ENCODE measurements at regions not wholly inside any gene's neighbourhood (a gene's known extent, or its start where the extent isn't known, plus 50 kb on each side); places are given as distances from the start of the nearest gene placed in this dataset.

DNA sequence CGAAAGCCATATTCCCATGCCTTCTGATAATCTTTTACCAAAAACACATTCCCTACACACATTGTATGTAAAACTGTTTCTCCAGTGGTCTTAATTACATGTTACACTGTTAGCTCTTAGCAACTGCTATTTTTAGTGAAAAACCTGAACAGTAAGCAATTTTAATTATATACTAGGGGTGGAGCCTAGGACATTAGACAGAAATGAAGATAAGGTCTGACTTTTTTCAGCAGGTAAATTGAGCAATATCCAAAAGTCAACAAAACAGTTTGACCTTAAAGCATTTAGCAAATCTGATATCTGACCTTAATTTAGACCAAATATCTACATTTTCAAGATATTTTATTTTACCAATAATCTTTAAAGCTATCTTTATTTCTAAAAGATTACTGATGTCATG is 60.2 kb downstream of the PDE6H start:
- H3F3A ChIP-seq (ENCODE audit: low read depth), result no peaks in the 10 kb centered on the region
- no peaks in the 10 kb centered on the region for H3K9me3 ChIP-seq (ENCODE audit: insufficient read depth, low read depth, low read length)
- no peak overlapping the region for H3K4me2 ChIP-seq (ENCODE audit: low read depth, low read length, poor library complexity, severe bottlenecking)
- H3K9ac ChIP-seq (ENCODE audit: low read depth, low read length, poor library complexity, severe bottlenecking), result no peak overlapping the region
- no peaks in the 10 kb centered on the region for H3K9me2 ChIP-seq (replicated peaks; ENCODE audit: low read depth, low read length)
- no peaks in the 10 kb centered on the region for H3K36me3 ChIP-seq (ENCODE audit: insufficient read depth, low read length)
- peaks cover 8% of the 10 kb centered on the region for H3K4me1 ChIP-seq (ENCODE audit: insufficient read depth, low read length, poor library complexity, severe bottlenecking)
- no peak overlapping the region for H3K4me3 ChIP-seq (ENCODE audit: low read length, poor library complexity, severe bottlenecking)
- no peak overlapping the region for H2AFZ ChIP-seq (ENCODE audit: low read length)
- no peaks in the 10 kb centered on the region for H4K20me1 ChIP-seq (ENCODE audit: insufficient read depth, low read length, poor library complexity, severe bottlenecking)
- H3K27me3 ChIP-seq (ENCODE audit: insufficient read depth, low read length, poor library complexity, severe bottlenecking), result no peaks in the 10 kb centered on the region
- H3K79me2 ChIP-seq (ENCODE audit: insufficient read depth, low read length), result no peaks in the 10 kb centered on the region
- TF ChIP-seq, protein P1, sequence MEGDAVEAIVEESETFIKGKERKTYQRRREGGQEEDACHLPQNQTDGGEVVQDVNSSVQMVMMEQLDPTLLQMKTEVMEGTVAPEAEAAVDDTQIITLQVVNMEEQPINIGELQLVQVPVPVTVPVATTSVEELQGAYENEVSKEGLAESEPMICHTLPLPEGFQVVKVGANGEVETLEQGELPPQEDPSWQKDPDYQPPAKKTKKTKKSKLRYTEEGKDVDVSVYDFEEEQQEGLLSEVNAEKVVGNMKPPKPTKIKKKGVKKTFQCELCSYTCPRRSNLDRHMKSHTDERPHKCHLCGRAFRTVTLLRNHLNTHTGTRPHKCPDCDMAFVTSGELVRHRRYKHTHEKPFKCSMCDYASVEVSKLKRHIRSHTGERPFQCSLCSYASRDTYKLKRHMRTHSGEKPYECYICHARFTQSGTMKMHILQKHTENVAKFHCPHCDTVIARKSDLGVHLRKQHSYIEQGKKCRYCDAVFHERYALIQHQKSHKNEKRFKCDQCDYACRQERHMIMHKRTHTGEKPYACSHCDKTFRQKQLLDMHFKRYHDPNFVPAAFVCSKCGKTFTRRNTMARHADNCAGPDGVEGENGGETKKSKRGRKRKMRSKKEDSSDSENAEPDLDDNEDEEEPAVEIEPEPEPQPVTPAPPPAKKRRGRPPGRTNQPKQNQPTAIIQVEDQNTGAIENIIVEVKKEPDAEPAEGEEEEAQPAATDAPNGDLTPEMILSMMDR (conservative IDR thresholded peaks at IDR 0.05; ENCODE audit: low read length), result no peak
- TF ChIP-seq EZH2phosphoT487 (IDR thresholded peaks at IDR 0.05; ENCODE audit: borderline replicate concordance), result no peak

DNA sequence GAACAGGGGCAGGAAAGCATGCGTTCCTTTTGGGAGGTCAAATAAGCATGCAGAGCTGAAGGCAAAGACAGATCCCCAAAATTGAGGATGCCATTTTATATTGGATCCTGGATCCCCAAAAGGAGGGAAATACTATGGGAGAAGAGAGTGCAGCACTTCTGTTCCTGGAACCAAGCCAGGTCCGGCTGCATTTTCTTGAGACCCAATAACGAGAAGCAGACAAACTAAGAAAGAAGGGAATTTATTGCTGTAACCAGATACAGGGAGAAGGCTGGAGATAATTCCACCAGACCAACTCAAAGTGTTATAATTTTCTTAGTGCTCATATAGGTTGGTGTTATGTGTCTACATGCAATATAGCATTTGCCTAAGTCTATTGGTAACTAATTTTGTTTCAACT is 60.8 kb downstream of the PDE6H start:
- H3K4me3 ChIP-seq (ENCODE audit: low read length, poor library complexity, severe bottlenecking), result no peak overlapping the region
- no peak overlapping the region for H3K4me2 ChIP-seq (ENCODE audit: low read depth, low read length, poor library complexity, severe bottlenecking)
- H3K4me1 ChIP-seq (ENCODE audit: insufficient read depth, low read length, poor library complexity, severe bottlenecking), result peaks cover 8% of the 10 kb centered on the region
- no peak for TF ChIP-seq EZH2phosphoT487 (IDR thresholded peaks at IDR 0.05; ENCODE audit: borderline replicate concordance)
- TF ChIP-seq, protein P1 (conservative IDR thresholded peaks at IDR 0.05; ENCODE audit: low read length), result no peak
- no peaks in the 10 kb centered on the region for H3K36me3 ChIP-seq (ENCODE audit: insufficient read depth, low read length)
- no peaks in the 10 kb centered on the region for H3K9me2 ChIP-seq (replicated peaks; ENCODE audit: low read depth, low read length)
- no peaks in the 10 kb centered on the region for H3K79me2 ChIP-seq (ENCODE audit: insufficient read depth, low read length)
- H3K9ac ChIP-seq (ENCODE audit: low read depth, low read length, poor library complexity, severe bottlenecking), result no peak overlapping the region
- no peaks in the 10 kb centered on the region for H3F3A ChIP-seq (ENCODE audit: low read depth)
- H4K20me1 ChIP-seq (ENCODE audit: insufficient read depth, low read length, poor library complexity, severe bottlenecking), result no peaks in the 10 kb centered on the region
- no peaks in the 10 kb centered on the region for H3K9me3 ChIP-seq (ENCODE audit: insufficient read depth, low read depth, low read length)
- H3K27me3 ChIP-seq (ENCODE audit: insufficient read depth, low read length, poor library complexity, severe bottlenecking), result no peaks in the 10 kb centered on the region
- H2AFZ ChIP-seq (ENCODE audit: low read length), result 0 out of 2 replicates have a peak overlapping the region, but pooled peaks have one; percentile 30

DNA sequence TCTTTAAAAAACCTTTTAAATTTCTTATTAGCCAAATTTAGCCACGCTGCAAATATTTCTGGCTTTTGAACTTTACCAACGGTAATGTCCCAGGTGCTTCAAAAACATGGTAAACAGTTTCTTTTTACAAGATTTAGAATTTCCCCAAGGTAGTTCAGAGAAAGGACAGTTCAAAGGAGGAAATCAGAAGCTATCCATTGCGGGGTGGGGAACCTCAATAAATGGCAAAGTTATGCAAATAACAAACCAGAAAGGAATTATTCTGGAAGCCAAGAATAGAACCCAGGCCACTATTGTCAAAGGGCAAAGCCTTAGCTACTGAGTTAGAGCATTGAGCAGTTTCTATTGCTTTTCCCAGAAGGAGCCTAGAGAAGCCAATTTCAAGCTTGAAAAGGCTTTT is 62.3 kb downstream of the PDE6H start:
- Histone ChIP-seq H3F3A (ENCODE audit: low read depth) (no peaks in the 10 kb centered on the region), H3K9ac (ENCODE audit: low read depth, low read length, poor library complexity, severe bottlenecking) (no peak overlapping the region), H3K4me1 (ENCODE audit: insufficient read depth, low read length, poor library complexity, severe bottlenecking) (peaks cover 8% of the 10 kb centered on the region), H3K9me3 (ENCODE audit: insufficient read depth, low read depth, low read length) (no peaks in the 10 kb centered on the region), H3K4me2 (ENCODE audit: low read depth, low read length, poor library complexity, severe bottlenecking) (no peak overlapping the region), H2AFZ (ENCODE audit: low read length) (no peak overlapping the region), H3K79me2 (ENCODE audit: insufficient read depth, low read length) (no peaks in the 10 kb centered on the region), H3K27me3 (ENCODE audit: insufficient read depth, low read length, poor library complexity, severe bottlenecking) (no peaks in the 10 kb centered on the region), H3K9me2 (replicated peaks; ENCODE audit: low read depth, low read length) (no peaks in the 10 kb centered on the region), H3K4me3 (ENCODE audit: low read length, poor library complexity, severe bottlenecking) (no peak overlapping the region), H3K36me3 (ENCODE audit: insufficient read depth, low read length) (no peaks in the 10 kb centered on the region), H4K20me1 (ENCODE audit: insufficient read depth, low read length, poor library complexity, severe bottlenecking) (no peaks in the 10 kb centered on the region)
- no peak for TF ChIP-seq EZH2phosphoT487 (IDR thresholded peaks at IDR 0.05; ENCODE audit: borderline replicate concordance)
- TF ChIP-seq, protein P1 (conservative IDR thresholded peaks at IDR 0.05; ENCODE audit: low read length), result no peak
